ENCODE measurements at regions not wholly inside any gene's neighbourhood (a gene's known extent, or its start where the extent isn't known, plus 50 kb on each side); places are given as distances from the start of the nearest gene placed in this dataset.

- H3K27ac Mint-ChIP-seq: no peak overlapping the region
- H3K27me3 Mint-ChIP-seq (ENCODE audit: insufficient read depth): 0 out of 2 replicates have a peak, but pooled peaks cover 2% of the 10 kb centered on the region
- no peak overlapping the region for H3K4me3 Mint-ChIP-seq
- DNase-seq: no peak
- H3K36me3 Mint-ChIP-seq (ENCODE audit: low read depth): peaks cover 4% of the 10 kb centered on the region
- no peaks in the 10 kb centered on the region for H3K9me3 Mint-ChIP-seq
- H3K4me1 Mint-ChIP-seq (ENCODE audit: low read depth): peaks cover 34% of the 10 kb centered on the region
- TF ChIP-seq CTCF (IDR thresholded peaks at IDR 0.05): no peak
These were observed 277.6 kb upstream of the IGFBP3 start for GRCh38 chr7:46198701-46199100.

- 0 out of 2 replicates have a peak, but pooled peaks cover 2% of the 10 kb centered on the region for H3K27me3 Mint-ChIP-seq (ENCODE audit: insufficient read depth)
- H3K27ac Mint-ChIP-seq: no peak overlapping the region
- no peak for TF ChIP-seq CTCF (IDR thresholded peaks at IDR 0.05)
- no peaks in the 10 kb centered on the region for H3K9me3 Mint-ChIP-seq
- no peak overlapping the region for H3K4me3 Mint-ChIP-seq
- peaks cover 38% of the 10 kb centered on the region for H3K4me1 Mint-ChIP-seq (ENCODE audit: low read depth)
- no peak for DNase-seq
- H3K36me3 Mint-ChIP-seq (ENCODE audit: low read depth): peaks cover 4% of the 10 kb centered on the region
These were observed 276.9 kb upstream of the IGFBP3 start for GRCh38 chr7:46197785-46198540.

- no peaks in the 10 kb centered on the region for H3K9me3 Mint-ChIP-seq
- no peak for DNase-seq
- no peak overlapping the region for H3K4me3 Mint-ChIP-seq
- H3K27me3 Mint-ChIP-seq (ENCODE audit: insufficient read depth): 0 out of 2 replicates have a peak, but pooled peaks cover 2% of the 10 kb centered on the region
- peaks cover 47% of the 10 kb centered on the region for H3K4me1 Mint-ChIP-seq (ENCODE audit: low read depth)
- H3K36me3 Mint-ChIP-seq (ENCODE audit: low read depth): peaks cover 4% of the 10 kb centered on the region; the same call in 1 of the 2 replicates
- no peak overlapping the region for H3K27ac Mint-ChIP-seq
- TF ChIP-seq CTCF (IDR thresholded peaks at IDR 0.05): no peak
These were observed 274.9 kb upstream of the IGFBP3 start for GRCh38 chr7:46195934-46196333.

- TF ChIP-seq CTCF (IDR thresholded peaks at IDR 0.05): no peak
- Mint-ChIP-seq H3K4me3 (no peak overlapping the region), H3K27me3 (ENCODE audit: insufficient read depth) (0 out of 2 replicates have a peak, but pooled peaks cover 2% of the 10 kb centered on the region), H3K27ac (peak overlapping the region; percentile 88), H3K4me1 (ENCODE audit: low read depth) (peaks cover 62% of the 10 kb centered on the region), H3K36me3 (ENCODE audit: low read depth) (peaks cover 10% of the 10 kb centered on the region), H3K9me3 (no peaks in the 10 kb centered on the region)
- no peak for DNase-seq
These were observed 271.2 kb upstream of the IGFBP3 start for GRCh38 chr7:46192271-46192670.

- TF ChIP-seq CTCF (IDR thresholded peaks at IDR 0.05): no peak
- H3K9me3 Mint-ChIP-seq: no peaks in the 10 kb centered on the region
- peaks cover 64% of the 10 kb centered on the region for H3K4me1 Mint-ChIP-seq (ENCODE audit: low read depth)
- H3K27me3 Mint-ChIP-seq (ENCODE audit: insufficient read depth): 0 out of 2 replicates have a peak, but pooled peaks cover 2% of the 10 kb centered on the region
- DNase-seq: peak; percentile 87
- peak overlapping the region; percentile 91 for H3K27ac Mint-ChIP-seq
- H3K36me3 Mint-ChIP-seq (ENCODE audit: low read depth): peaks cover 10% of the 10 kb centered on the region
- H3K4me3 Mint-ChIP-seq: peak overlapping the region; percentile 35
These were observed 270.7 kb upstream of the IGFBP3 start for GRCh38 chr7:46191776-46192175.
